ENCODE measurements at regions not wholly inside any gene's neighbourhood (a gene's known extent, or its start where the extent isn't known, plus 50 kb on each side); places are given as distances from the start of the nearest gene placed in this dataset.
"Not testable (repeated sequence)": the region's sequence is repeated elsewhere in the genome, so short reads cannot be mapped to it uniquely, and the experiment has no call there.

DNA sequence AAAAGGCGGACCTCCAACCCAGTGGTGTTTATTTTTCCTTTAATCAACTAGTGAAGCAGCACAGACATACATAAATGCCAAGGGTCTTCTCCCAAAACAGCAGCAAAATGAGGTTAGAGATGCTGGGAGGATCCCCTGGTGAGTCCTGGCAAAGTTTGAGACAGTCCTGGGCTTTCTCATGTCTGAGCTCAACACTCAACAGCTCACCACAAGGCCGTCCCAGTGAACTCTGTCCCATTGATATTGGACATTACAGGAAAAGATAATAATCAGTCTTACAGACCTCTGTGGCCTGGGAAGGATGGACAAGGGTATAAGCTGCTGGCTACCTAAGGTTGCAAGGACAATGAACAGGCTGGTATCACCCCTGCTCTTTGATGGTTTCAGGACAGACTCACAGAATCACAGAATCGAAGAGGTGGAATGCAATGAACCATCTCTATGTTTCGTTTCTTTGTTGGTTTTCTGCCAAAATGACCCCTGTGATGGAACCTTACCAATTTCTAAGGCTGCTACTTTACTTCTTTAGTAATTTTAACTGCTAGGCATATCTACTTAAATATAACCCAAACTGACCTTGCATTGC lies 551.8 kb downstream of the RAB28 start:
- DNase-seq (ENCODE audit: low spot score), result no peak

DNA sequence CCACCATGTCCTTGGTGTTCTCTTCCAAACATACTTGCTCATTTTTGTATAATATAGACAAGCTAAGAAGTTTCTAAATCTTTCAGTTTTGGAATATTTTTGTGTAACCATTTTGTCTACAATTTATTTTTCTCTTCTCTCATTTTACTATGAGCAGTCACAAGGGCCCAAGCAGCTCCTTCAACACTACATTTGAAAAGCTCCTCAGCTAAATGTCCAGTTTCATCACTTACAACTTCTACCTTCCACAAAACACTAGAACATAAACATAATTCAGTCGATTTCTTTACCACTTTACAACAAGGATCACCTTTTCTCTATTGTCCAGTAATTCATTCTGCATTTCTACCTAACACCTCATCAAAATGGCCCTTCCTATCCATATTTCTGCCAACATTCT lies 554.4 kb downstream of the RAB28 start:
- DNase-seq (ENCODE audit: low spot score), result no peak

DNA sequence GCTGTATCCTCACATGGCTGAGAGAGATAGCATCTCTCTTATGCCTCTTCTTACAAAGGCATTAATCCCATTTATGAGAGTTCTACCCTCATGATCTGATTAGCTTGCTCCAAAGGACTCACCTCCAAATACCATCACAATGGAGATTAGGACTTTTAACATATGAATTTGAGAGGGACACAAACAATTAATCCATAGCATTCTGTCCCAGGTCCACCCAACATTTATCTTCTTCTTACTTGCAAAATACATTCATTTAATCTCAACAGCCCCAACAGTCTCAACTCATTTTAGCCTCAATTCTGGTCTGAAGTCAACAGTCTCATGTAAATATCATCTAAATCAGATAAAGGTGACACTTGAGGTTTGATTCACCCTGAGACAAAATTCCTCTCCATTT lies 555.4 kb downstream of the RAB28 start:
- no peak for DNase-seq (ENCODE audit: low spot score)

DNA sequence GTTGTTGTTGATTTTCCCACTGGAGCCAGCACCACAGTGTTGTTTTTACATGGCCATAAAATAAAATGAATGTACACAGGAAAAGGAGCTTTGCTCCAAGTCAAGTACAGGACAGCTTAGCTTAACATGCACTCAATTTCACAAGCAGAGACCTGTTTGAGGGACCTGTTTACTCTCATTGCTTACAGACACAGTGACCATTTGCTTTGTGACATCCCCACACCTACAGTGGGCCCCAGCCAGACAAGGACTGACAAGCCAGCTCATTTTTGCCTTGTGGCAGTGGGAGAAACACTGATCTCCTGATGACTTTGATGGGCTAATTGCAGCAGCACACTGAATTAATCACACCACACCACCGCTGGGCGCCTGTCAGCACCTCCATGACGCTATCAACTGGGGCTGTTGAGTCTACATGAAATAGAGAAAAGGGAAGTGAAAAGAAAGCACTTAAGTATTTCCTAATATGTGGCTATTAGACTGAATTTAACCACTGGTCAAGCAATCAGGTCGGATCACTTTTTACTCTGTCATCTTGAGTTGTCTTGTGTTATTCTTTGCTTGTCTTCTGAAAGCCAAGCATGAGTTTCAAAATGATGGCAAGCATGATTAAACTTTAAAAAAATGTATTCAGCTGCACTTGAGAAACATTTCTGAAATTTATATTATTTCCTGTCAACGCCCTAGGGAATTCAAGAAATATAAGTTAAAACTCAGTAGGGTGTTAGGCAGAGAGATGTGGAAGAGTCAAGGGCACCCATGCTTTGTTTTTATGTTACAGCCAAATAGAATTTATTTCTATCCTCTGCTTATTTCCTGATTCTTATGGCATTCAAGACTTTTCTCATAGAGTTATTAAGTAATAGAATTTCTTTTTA lies 557.7 kb downstream of the RAB28 start:
- DNase-seq (ENCODE audit: low spot score), result no peak

DNA sequence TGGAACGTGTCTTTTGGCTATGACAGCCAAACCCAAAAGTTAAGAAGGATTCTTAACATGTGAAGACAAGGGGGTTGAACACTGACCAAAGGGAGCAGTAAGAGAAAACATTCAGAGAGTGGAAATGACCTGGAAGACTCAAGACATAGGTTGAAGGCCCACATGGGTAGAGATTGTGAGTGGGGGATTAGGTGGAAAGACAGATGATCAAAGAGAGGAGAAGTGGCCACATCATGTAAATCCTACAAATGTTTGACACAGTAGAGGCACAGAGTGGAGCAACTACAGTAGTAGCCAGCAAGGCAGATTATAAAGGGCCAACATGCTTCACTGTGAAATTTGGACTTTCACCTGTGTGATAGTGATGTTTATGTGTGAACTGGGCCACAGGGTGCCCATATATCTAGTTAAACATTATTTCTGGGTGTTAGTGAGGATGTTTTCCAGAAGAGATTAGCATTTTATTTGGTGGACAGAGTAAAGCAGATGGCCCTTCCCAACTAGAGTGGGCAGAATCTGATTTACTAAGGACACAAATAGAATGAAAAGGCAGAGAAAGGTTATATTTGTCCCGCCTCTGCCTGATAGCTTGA lies 559.3 kb downstream of the RAB28 start:
- no peak for DNase-seq (ENCODE audit: low spot score)

DNA sequence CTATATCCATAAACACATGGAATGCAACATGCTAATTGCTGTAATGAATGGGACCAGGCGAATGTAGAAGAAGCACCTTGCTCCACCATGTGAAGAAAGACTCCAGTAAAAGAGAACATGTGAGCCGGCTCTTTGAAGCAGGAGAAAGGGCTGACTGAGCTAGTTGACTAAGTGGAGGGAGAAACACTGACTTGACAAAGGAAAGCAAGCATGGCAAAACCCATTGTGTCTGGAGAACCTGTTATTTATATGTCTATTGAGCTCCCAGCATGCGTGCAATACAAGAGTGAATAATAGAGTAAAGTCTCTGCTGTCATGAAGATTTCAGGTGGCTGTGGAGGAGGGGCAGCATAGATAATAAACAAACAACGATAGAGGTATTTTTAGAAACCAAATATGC lies 559.9 kb downstream of the RAB28 start:
- no peak for DNase-seq (ENCODE audit: low spot score)

DNA sequence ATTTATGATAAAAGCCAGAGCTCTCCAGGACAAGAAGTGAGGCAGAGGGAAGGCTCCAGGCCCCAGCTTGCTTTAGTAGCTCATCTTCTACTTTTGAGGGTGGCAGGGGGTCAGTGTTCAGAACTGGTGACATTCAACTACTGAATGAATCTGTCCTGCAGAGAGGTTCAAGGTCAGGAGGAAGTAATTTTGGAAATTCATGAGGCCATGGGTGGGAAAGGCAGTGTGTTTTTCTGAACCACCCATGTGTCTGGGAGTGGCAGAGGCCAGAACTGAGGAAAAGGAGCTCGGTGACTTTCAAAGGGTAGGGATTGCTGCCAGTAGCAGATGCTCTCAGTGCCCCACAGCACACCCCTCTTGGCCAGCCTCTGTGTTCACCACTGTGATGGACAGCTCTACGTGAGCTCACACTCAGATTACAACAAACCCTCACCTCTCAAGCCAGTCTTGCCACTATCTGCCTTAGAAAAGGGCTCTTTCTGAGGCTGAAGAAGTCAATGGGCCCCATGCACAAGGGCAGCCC lies 571.2 kb downstream of the RAB28 start:
- no peak for DNase-seq (ENCODE audit: low spot score)

DNA sequence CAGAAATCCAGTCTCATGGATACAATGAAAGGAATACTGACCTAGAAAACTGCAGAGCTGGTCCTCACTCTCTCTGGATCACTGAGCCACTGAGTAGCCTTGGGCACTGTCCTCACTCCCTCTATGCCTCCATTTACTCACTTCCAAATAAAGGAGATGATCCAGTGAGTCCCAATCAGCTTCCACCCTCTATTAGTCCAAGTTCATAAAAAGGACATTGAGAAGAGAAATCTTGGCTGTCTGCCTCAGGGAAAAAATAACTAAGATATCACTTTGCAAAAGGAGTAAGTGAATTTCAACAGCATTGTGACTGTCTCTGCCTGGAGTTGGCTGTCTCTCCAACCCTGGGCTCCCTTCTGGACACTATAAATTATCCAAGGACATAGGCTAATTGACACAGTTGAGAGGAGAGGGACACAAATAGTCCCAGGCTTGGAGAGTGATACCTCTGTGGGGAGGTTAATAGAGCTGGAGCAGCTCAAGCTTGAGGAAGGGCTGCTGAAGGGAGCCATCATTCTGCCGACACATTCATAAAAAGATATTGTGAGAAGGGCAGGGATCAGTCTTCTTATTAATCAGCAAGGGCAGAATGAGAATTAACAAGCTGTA lies 572.3 kb downstream of the RAB28 start:
- no peak for DNase-seq (ENCODE audit: low spot score)

DNA sequence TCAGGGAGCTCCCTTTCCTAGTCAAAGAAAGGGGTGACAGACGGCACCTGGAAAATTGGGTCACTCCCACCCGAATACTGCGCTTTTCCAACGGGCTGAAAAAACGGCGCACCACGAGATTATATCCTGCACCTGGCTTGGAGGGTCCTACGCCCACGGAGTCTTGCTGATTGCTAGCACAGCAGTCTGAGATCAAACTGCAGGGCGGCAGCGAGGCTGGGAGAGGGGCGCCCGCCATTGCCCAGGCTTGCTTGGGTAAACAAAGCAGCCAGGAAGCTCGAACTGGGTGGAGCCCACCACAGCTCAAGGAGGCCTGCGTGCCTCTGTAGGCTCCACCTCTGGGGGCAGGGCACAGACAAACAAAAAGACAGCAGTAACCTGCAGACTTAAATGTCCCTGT lies 580.5 kb downstream of the RAB28 start:
- DNase-seq (ENCODE audit: low spot score), result not testable (repeated sequence)

DNA sequence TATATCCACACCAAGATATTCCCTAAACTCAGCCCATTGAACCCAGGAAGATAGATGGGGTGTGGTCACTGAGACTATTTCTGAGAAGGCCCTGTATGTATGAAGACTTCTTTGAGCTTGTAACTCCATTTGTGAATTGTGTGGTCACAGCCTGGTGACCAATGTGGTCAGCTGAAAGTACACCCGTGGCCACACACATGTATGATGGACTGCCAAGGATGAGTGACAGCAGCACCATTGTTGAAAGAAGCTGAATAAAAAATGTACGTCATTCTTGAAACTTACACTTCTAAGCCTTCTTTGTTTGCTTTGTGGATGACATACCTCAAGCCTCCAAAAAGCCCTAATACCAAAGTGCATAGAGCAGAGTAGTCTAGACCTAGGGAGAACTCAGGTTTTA lies 581.4 kb downstream of the RAB28 start:
- no peak for DNase-seq (ENCODE audit: low spot score)

DNA sequence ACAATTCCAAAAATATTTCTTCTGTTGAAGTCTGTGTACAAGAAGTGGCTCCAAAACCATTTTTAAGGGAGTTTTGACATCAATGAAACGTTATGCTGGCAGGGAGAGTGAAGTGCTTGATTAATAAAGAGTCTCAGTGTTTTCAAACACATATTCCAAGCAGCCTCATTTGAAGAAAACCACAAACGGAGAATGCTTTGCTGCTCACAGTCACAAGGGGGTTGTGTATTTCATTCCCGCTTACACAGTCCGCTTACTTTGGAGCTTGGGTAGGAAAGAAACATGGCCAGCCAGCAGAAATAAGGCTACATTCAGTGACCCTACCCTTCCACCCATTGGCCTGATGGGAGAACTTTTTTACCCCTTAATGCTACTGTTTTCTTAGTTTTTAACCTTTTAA lies 586.2 kb downstream of the RAB28 start:
- DNase-seq (ENCODE audit: low spot score), result no peak

DNA sequence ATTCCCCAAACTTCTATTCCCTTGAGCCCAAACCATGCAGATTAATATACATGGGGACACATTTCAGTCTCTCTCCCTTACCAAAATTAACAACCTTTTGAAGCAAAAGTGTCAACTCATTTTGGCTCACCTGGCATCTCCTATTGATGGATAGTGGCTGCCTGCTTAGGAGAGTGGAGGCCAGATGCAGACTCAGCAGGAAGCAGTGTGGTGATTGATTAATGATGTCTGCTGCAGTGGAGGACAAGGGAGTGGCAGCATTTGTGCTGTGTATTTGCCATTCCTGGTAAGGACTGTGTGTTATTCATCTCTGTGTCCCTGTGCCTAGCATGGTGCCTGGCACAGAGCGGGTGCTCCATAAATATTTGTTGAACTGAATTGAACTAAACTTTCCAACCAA lies 590.1 kb downstream of the RAB28 start:
- no peak for DNase-seq (ENCODE audit: low spot score)

DNA sequence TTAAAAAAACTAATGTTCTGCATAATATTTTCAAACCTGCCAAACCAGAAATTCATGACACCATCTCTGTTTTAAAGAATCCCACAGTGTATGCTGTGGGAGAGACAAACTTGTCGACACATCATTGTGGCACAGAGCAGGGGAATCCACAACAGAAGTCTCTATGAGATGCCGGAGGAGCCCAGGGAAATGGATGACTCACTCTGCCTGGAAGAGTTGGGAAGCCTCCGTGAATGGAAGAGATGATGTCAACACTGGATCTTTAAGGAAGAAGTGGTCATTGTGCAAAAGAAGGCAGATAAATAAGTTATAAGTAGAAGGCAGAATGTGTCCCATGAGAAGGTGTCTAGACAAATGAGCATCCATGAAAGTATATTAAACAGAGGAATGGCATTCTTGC lies 595.1 kb downstream of the RAB28 start:
- DNase-seq (ENCODE audit: low spot score), result no peak

DNA sequence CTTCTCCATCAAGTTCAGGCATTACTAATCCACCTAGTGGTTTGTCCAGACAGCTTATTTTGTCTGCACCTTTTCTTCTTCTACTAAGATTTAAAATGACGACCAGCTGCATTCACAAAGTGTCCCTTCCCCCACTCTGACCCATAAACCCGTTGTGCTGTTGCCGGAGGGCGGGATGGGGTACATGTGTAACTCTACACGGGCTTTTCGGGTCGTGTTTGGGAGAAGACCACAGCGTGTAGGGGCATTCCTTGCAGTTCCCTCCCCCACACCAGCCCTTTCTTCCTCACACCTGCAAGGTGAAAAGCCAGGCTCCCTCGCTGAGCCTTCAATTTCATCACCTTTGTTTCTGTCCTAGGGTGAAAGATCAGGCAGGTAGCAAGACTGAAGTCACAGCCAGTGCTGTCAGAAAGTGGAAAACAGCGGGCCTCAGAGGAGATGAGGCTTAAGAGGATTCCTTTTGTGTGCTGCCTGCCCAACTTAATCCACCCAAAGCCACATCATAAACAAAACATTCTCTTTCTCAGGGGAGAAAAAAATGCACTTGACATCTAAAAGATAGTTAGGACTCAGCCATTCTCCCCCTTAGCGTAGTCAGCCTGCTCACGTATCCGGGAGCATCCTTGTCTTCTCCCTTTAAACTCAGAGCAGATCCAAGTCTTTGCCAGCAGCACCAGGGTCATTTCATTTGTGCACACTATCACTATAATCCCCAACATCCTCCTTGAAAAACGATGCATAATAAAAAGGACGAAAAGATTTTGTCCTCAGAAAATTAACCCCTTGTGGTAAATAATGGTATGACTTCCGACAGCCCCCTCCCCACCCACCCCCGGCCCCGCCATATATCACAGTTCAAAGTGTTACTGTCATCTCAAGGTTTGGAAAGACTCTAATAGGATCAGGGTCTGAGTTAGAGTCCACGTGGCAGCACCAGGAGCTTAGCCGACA lies 599.0 kb downstream of the RAB28 start:
- no peak for DNase-seq (ENCODE audit: low spot score)

DNA sequence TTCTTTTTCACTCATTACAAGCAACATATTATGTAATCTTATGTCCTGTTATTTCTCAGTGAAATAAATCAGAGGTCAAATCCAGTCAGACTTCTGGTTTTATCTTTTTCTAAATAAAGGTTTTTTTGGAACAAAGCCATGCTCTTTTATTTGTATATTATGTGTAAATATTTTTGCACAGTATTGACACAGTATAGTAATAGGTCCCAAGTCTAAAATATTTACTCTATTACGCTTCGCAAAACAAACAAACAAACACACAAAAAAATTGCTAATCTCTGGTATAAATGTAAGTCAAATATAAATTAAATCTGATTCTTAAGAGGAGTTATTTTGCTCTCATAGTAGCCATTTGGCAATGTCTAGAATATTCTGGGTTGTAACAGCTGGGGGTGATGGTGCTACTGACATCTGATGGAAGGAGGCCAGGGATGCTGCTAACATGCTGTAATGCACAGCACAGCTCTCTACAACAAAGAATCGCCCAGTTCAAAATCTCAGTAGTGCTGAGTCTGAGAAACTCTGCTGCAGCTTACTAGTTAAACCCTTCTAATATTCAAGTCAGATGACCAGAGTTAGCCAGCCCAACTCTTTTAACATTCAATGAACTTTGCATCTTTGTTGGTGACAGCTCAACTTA lies 602.1 kb downstream of the RAB28 start:
- no peak for DNase-seq (ENCODE audit: low spot score)

DNA sequence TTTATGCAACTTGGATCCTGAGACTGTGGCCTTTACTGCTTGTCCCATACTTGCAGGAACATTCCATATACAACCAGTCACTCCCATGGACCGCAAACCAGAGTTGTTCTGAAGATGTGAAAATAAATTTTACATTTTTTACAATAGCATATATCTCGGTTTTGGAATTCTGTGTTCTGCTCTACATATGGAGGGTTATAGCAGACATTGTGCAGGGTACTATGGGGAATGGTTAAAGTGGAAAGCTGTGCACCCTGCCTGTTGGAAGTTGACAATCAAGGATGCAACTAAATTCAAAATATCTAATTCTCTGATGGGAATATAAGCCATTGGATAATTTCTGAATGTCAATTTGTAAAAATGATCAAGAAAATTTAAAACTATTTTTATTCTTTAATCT lies 603.3 kb downstream of the RAB28 start:
- DNase-seq (ENCODE audit: low spot score), result no peak

DNA sequence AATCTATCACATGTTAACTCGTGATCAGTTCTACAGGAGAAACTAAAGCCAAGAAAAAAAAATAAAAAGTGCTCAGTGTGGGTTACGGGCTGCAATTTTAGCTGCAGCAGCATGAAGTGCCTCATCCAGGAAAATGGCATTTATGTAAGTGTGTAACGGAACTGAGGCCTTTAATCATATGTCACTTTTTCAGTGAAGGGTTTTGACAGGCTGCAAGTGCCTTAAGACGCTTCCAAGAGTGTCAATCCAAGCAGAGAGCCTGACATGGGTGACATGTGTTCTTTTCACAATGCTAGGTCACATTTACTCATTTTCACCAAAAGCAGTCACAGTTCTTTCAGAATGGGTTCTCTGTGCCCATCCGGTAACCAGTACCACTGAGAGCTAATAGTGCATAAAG lies 604.6 kb downstream of the RAB28 start:
- DNase-seq (ENCODE audit: low spot score), result no peak

DNA sequence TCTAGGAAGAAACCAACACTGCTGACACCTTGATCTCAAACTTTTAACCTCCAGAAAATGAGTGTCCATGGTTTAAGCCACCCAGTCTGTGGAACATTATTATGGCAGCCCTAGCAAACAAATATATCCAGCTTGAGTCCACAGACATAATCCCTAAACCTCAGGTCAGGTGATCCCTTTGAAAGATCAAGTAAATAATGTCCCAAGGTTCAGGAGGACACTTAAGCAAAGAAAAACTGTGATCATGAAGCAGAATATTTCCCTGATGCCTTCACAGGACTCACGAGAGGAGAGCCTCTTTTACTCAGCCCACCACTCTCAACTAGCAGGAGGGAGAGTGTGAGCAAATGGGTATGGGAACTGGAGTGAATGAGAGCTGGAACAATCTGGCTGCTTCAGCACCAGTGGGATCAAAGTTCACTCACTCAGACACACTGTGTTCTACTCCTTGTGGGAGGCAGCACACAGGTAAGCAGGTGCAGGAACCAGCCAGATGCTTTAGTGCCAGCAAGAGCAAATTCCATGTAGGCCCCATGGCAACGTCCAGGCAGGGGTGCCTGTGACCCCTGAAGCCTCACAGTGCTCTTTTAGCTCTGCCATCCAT lies 608.4 kb downstream of the RAB28 start:
- no peak for DNase-seq (ENCODE audit: low spot score)

DNA sequence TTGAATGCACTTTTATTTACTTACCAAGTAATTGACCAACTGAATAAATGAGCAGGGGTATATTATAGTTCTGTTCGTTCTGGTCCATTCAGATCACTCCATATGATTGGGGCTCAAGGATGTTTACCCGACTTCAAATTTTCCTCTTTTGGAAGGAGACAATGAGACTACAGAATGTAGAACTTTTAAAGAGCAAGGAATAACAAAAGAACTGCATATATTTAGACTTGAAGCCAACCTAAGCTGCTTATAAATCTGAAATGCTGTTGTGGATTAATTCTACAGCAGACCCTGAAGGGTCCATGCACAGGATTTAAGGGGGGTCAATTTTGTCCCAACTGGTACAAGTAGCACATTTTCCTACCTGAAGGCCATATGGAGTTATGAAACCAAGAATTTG lies 610.8 kb downstream of the RAB28 start:
- DNase-seq (ENCODE audit: low spot score), result no peak

DNA sequence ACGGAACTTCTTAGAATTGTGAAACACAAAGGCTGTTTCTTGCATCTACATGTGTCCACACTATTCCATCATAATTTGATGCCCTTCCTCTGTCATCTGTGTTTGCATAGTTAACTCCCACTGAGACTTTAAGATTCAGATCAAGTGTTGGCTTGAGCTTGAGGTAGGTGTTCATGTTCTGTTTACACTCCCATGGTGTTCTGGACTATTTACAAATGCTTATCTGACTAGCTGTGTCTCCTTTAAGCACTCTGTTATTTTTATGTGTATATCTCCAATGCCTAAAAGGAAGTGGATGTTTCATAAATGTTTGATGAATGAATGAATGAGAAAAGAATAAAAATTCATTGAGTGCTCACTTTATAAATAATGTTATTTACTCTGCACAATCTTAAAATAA lies 622.7 kb downstream of the RAB28 start:
- DNase-seq (ENCODE audit: low spot score), result no peak
